H9 (cell line): ENCODE measurements at regions not wholly inside any gene's neighbourhood (a gene's known extent, or its start where the extent isn't known, plus 50 kb on each side); places are given as distances from the start of the nearest gene placed in this dataset.

Experiments
- DNase-seq: peaks from one replicate; pipeline ENCODE4 v3.0.0-alpha.2; 2017
- H2AFZ ChIP-seq: one replicate; pipeline ENCODE4 v1.6.1; 2013; ENCODE audit warnings: mild to moderate bottlenecking, low read length, control low read depth, moderate library complexity
- H2AK5ac ChIP-seq: 2 replicates; pipeline ENCODE4 v1.6.1; 2013; ENCODE audit warnings: low read length, control low read depth, mixed read lengths; ENCODE audit not compliant: insufficient read length
- H2BK120ac ChIP-seq: one replicate; pipeline ENCODE4 v1.6.1; 2013; ENCODE audit warnings: low read depth, mild to moderate bottlenecking, low read length, control low read depth, inconsistent platforms; ENCODE audit not compliant: poor library complexity, severe bottlenecking
- H2BK12ac ChIP-seq: 2 replicates; pipeline ENCODE4 v1.6.1; 2013; ENCODE audit warnings: low read length, control low read depth, mixed read lengths, low read depth; ENCODE audit not compliant: insufficient read length
- H2BK15ac ChIP-seq: 2 replicates; pipeline ENCODE4 v1.6.1; 2013; ENCODE audit warnings: low read depth, low read length, control low read depth
- H2BK20ac ChIP-seq: one replicate; pipeline ENCODE4 v1.6.1; 2013; ENCODE audit warnings: low read depth, mild to moderate bottlenecking, low read length, control low read depth, inconsistent platforms; ENCODE audit not compliant: poor library complexity, severe bottlenecking
- H2BK5ac ChIP-seq: 2 replicates; pipeline ENCODE4 v1.6.1; 2013; ENCODE audit warnings: low read length, control low read depth, mixed read lengths; ENCODE audit not compliant: insufficient read length
- H3K14ac ChIP-seq: 2 replicates; pipeline ENCODE4 v1.6.1; 2013; ENCODE audit warnings: low read length, control low read depth; ENCODE audit not compliant: insufficient read depth
- H3K18ac ChIP-seq: 2 replicates; pipeline ENCODE4 v1.6.1; 2013; ENCODE audit warnings: low read depth, mild to moderate bottlenecking, mixed read lengths, low read length, control low read depth; ENCODE audit not compliant: insufficient read length
- H3K23ac ChIP-seq: 2 replicates; pipeline ENCODE4 v1.6.1; 2013; ENCODE audit warnings: low read length, control low read depth, mixed read lengths, low read depth; ENCODE audit not compliant: insufficient read length
- H3K23me2 ChIP-seq: 2 replicates; pipeline ENCODE4 v1.6.1; 2013; ENCODE audit warnings: low read depth, mild to moderate bottlenecking, mixed read lengths, low read length, control low read depth; ENCODE audit not compliant: insufficient read length, poor library complexity, severe bottlenecking
- H3K27ac ChIP-seq: 2 replicates; pipeline ENCODE4 v1.5.1; 2013; ENCODE audit warnings: low read length, control low read depth, mixed read lengths, low read depth; ENCODE audit not compliant: insufficient read length
- H3K27me3 ChIP-seq: 2 replicates; pipeline ENCODE4 v1.6.1; 2013; ENCODE audit warnings: low read length, control low read depth, inconsistent platforms; ENCODE audit not compliant: insufficient read depth
- H3K4ac ChIP-seq: 2 replicates; pipeline ENCODE4 v1.6.1; 2013; ENCODE audit warnings: low read depth, mild to moderate bottlenecking, control low read depth, inconsistent platforms, low read length, moderate library complexity
- H3K4me1 ChIP-seq: 2 replicates; pipeline ENCODE4 v1.6.1; 2013; ENCODE audit warnings: low read length, control low read depth, inconsistent platforms; ENCODE audit not compliant: insufficient read depth
- H3K4me2 ChIP-seq: 2 replicates; pipeline ENCODE4 v1.6.1; 2013; ENCODE audit warnings: low read length, control low read depth, mixed read lengths; ENCODE audit not compliant: insufficient read length, insufficient read depth
- H3K56ac ChIP-seq: 2 replicates; pipeline ENCODE4 v1.6.1; 2013; ENCODE audit warnings: low read depth, mild to moderate bottlenecking, mixed read lengths, low read length, control low read depth; ENCODE audit not compliant: insufficient read length
- H3K79me1 ChIP-seq: 2 replicates; pipeline ENCODE4 v1.6.1; 2013; ENCODE audit warnings: low read depth, mild to moderate bottlenecking, moderate library complexity, low read length, control low read depth, inconsistent platforms; ENCODE audit not compliant: insufficient read depth, poor library complexity, severe bottlenecking
- H3K79me2 ChIP-seq: 2 replicates; pipeline ENCODE4 v1.6.1; 2013; ENCODE audit warnings: low read length, control low read depth, inconsistent platforms; ENCODE audit not compliant: insufficient read depth
- H3K9ac ChIP-seq: 2 replicates; pipeline ENCODE4 v1.6.1; 2013; ENCODE audit warnings: low read length, control low read depth, mixed read lengths; ENCODE audit not compliant: insufficient read length; ENCODE audit errors: extremely low read depth
- H3K9me3 ChIP-seq: one replicate; pipeline ENCODE4 v1.6.1; 2013; ENCODE audit warnings: low read depth, low read length, inconsistent platforms; ENCODE audit not compliant: control insufficient read depth
- H3T11ph ChIP-seq: one replicate; pipeline ENCODE4 v1.6.1; 2013; ENCODE audit warnings: mild to moderate bottlenecking, low read length, control low read depth, inconsistent platforms
- H4K20me1 ChIP-seq: one replicate; pipeline ENCODE4 v1.6.1; 2013; ENCODE audit not compliant: control insufficient read depth, insufficient read length, insufficient read depth
- H4K5ac ChIP-seq: 2 replicates; pipeline ENCODE4 v1.6.1; 2013; ENCODE audit warnings: low read depth, mild to moderate bottlenecking, mixed read lengths, low read length, control low read depth; ENCODE audit not compliant: insufficient read length
- H4K8ac ChIP-seq: replicated peaks from 2 replicates; pipeline ENCODE4 v1.6.1; 2013; ENCODE audit warnings: low read length, control low read depth, mixed read lengths, low read depth; ENCODE audit not compliant: insufficient read length
- H4K91ac ChIP-seq: 2 replicates; pipeline ENCODE4 v1.6.1; 2013; ENCODE audit warnings: low read depth, mild to moderate bottlenecking, moderate library complexity, mixed read lengths, low read length, control low read depth; ENCODE audit not compliant: insufficient read length
- H3K27ac Mint-ChIP-seq, 3 experiments: 2 replicates in 2 of 3; 3 replicates in 1 of 3; pipeline ENCODE4 v1.8.0; 2020 to 2021; ENCODE audit warnings: mixed read lengths in 3 of 3, mild to moderate bottlenecking in 1 of 3, moderate library complexity in 1 of 3
- H3K27me3 Mint-ChIP-seq: 2 replicates; pipeline ENCODE4 v1.8.0; 2021; ENCODE audit warnings: low read depth, mild to moderate bottlenecking, moderate library complexity, mixed read lengths
- H3K36me3 Mint-ChIP-seq, 3 experiments: 2 replicates in 2 of 3; 3 replicates in 1 of 3; pipeline ENCODE4 v1.8.0; 2020 to 2021; ENCODE audit warnings: low read depth in 3 of 3, mixed read lengths in 3 of 3; ENCODE audit not compliant: insufficient read depth in 1 of 3
- H3K4me1 Mint-ChIP-seq, 2 experiments: 2 replicates each; pipeline ENCODE4 v1.8.0; 2020; ENCODE audit warnings: mixed read lengths in 2 of 2
- H3K4me3 Mint-ChIP-seq, 2 experiments: 2 replicates in 1 of 2; 3 replicates in 1 of 2; pipeline ENCODE4 v1.8.0; 2020 to 2021; ENCODE audit warnings: mild to moderate bottlenecking in 2 of 2, mixed read lengths in 2 of 2, moderate library complexity in 1 of 2
- H3K9me3 Mint-ChIP-seq, 2 experiments: 2 replicates in 1 of 2; 3 replicates in 1 of 2; pipeline ENCODE4 v1.8.0; 2020; ENCODE audit warnings: mild to moderate bottlenecking in 2 of 2, mixed read lengths in 2 of 2, moderate library complexity in 1 of 2
- CTCF ChIP-seq: fragments of 200-600 bp; sonication (generic); conservative IDR thresholded peaks from 3 replicates; pipeline ENCODE4 v1.8.0; 2021; ENCODE audit warnings: antibody characterized with exemption, mild to moderate bottlenecking
- WGBS: extraction: QIAGEN DNeasy Blood & Tissue Kit; methylation state at CpG from one replicate; pipeline ENCODE4 v1.1.7; 2013; ENCODE audit warnings: missing lambda C conversion rate, low lambda C conversion rate, mixed read lengths; ENCODE audit not compliant: insufficient read length; ENCODE audit errors: extremely low coverage; 5-methylcytosine and 5-hydroxymethylcytosine counted together

- Histone ChIP-seq H2BK12ac (no peak overlapping the region), H4K5ac (no peak overlapping the region), H3K79me1 (no peaks in the 10 kb centered on the region), H3K27me3 (no peaks in the 10 kb centered on the region), H3K9me3 (no peaks in the 10 kb centered on the region), H2BK120ac (no peak overlapping the region), H3K79me2 (no peaks in the 10 kb centered on the region), H3K4me2 (no peak overlapping the region), H3K4me1 (no peaks in the 10 kb centered on the region; the same call in 1 of the 2 replicates), H3K56ac (no peak overlapping the region), H3K27ac (no peak overlapping the region), H3T11ph (no peak overlapping the region), H3K14ac (no peak overlapping the region), H3K4ac (no peak overlapping the region), H2BK20ac (no peak overlapping the region), H3K9ac (no peak overlapping the region), H4K20me1 (no peaks in the 10 kb centered on the region), H3K18ac (no peak overlapping the region), H2AK5ac (no peak overlapping the region), H2AFZ (no peak overlapping the region), H2BK15ac (no peak overlapping the region), H4K8ac (no peak overlapping the region), H2BK5ac (no peak overlapping the region), H3K23me2 (no peaks in the 10 kb centered on the region), H4K91ac (no peak overlapping the region), H3K23ac (no peak overlapping the region)
- WGBS = no CpG with 5 or more reads among the region's 6 CpGs
- no peak for DNase-seq
- peaks cover 0 to 3% (median 0%) of the 10 kb centered on the region in 3 experiments; a peak in 4 of 7 replicates for H3K36me3 Mint-ChIP-seq
- peaks cover 14 to 18% of the 10 kb centered on the region in 2 experiments for H3K4me1 Mint-ChIP-seq
- TF ChIP-seq CTCF = no peak
- no peaks in the 10 kb centered on the region; a peak in 1 of 5 replicates for H3K9me3 Mint-ChIP-seq
- H3K27ac Mint-ChIP-seq = no peak overlapping the region; a peak in 1 of 7 replicates
- no peak overlapping the region for H3K4me3 Mint-ChIP-seq
- H3K27me3 Mint-ChIP-seq = no peaks in the 10 kb centered on the region
These were observed 97.6 kb upstream of the SLC38A2 start for GRCh38 chr12:46470036-46470627.
